HG03439 (cell line): ENCODE measurements at regions not wholly inside any gene's neighbourhood (a gene's known extent, or its start where the extent isn't known, plus 50 kb on each side); places are given as distances from the start of the nearest gene placed in this dataset.
"Not testable (repeated sequence)": the region's sequence is repeated elsewhere in the genome, so short reads cannot be mapped to it uniquely, and the experiment has no call there.

Source experiments
- ATAC-seq: cut with Tn5 transposase; IDR thresholded peaks from one replicate; pipeline ENCODE4 v1.9.1; 2021; ENCODE audit warnings: mild to moderate bottlenecking, moderate library complexity; ENCODE audit not compliant: unreplicated experiment

GRCh38 chr6:140647322-140647721, 1272.9 kb upstream of the CITED2 start:
- ATAC-seq = not testable (repeated sequence)

- ATAC-seq = no peak
Measured at GRCh38 chr6:140644017-140644416, 1269.6 kb upstream of the CITED2 start.

GRCh38 chr6:140641412-140641811, 1267.0 kb upstream of the CITED2 start:
- ATAC-seq = peak; percentile 46

GRCh38 chr6:140636908-140637402, 1262.5 kb upstream of the CITED2 start:
- ATAC-seq = peak; percentile 30

GRCh38 chr6:140636271-140636907, 1261.9 kb upstream of the CITED2 start:
- ATAC-seq = peak; percentile 77

- no peak for ATAC-seq
Measured at GRCh38 chr6:140627002-140627401, 1252.6 kb upstream of the CITED2 start.

GRCh38 chr6:140623498-140623897, 1249.0 kb upstream of the CITED2 start:
- no peak for ATAC-seq

- ATAC-seq = no peak
Measured at GRCh38 chr6:140620496-140620895, 1246.0 kb upstream of the CITED2 start.

- ATAC-seq = no peak
Measured at GRCh38 chr6:140609956-140610355, 1235.5 kb upstream of the CITED2 start.

GRCh38 chr6:140609321-140609720, 1234.9 kb upstream of the CITED2 start:
- ATAC-seq = no peak

GRCh38 chr6:140604786-140605185, 1230.3 kb upstream of the CITED2 start:
- no peak for ATAC-seq

- ATAC-seq = no peak
Measured at GRCh38 chr6:140602431-140603248, 1228.2 kb upstream of the CITED2 start.

GRCh38 chr6:140601021-140601808, 1226.8 kb upstream of the CITED2 start:
- ATAC-seq = no peak

- no peak for ATAC-seq
Measured at GRCh38 chr6:140599916-140600315, 1225.5 kb upstream of the CITED2 start.

- ATAC-seq = no peak
Measured at GRCh38 chr6:140597181-140597580, 1222.7 kb upstream of the CITED2 start.

GRCh38 chr6:140594806-140595128, 1220.3 kb upstream of the CITED2 start:
- no peak for ATAC-seq

- ATAC-seq = no peak
Measured at GRCh38 chr6:140592877-140593276, 1218.4 kb upstream of the CITED2 start.

- ATAC-seq = no peak
Measured at GRCh38 chr6:140590641-140591040, 1216.2 kb upstream of the CITED2 start.

GRCh38 chr6:140586426-140587061, 1212.1 kb upstream of the CITED2 start:
- ATAC-seq = peak; percentile 94

GRCh38 chr6:140581601-140582000, 1207.2 kb upstream of the CITED2 start:
- ATAC-seq = no peak

GRCh38 chr6:140579918-140580317, 1205.5 kb upstream of the CITED2 start:
- no peak for ATAC-seq
